ENCODE measurements at regions not wholly inside any gene's neighbourhood (a gene's known extent, or its start where the extent isn't known, plus 50 kb on each side); places are given as distances from the start of the nearest gene placed in this dataset.

GRCh38 chr4:115945026-115945425 lies 831.6 kb upstream of the NDST4 start:
- no peak for DNase-seq

GRCh38 chr4:115944146-115944905 lies 830.9 kb upstream of the NDST4 start:
- DNase-seq = no peak

- no peak for DNase-seq
These were observed 825.5 kb upstream of the NDST4 start for GRCh38 chr4:115938764-115939443.

GRCh38 chr4:115929373-115929772 lies 816.0 kb upstream of the NDST4 start:
- DNase-seq = no peak

- DNase-seq = no peak
These were observed 814.0 kb upstream of the NDST4 start for GRCh38 chr4:115927382-115927781.

GRCh38 chr4:115923152-115923551 lies 809.7 kb upstream of the NDST4 start:
- no peak for DNase-seq

GRCh38 chr4:115920637-115921036 lies 807.2 kb upstream of the NDST4 start:
- no peak for DNase-seq

GRCh38 chr4:115918149-115918548 lies 804.7 kb upstream of the NDST4 start:
- DNase-seq = no peak

GRCh38 chr4:115906428-115906827 lies 793.0 kb upstream of the NDST4 start:
- DNase-seq = no peak

GRCh38 chr4:115883847-115884246 lies 770.4 kb upstream of the NDST4 start:
- no peak for DNase-seq

- DNase-seq = no peak
These were observed 769.8 kb upstream of the NDST4 start for GRCh38 chr4:115883231-115883630.

- no peak for DNase-seq
These were observed 759.6 kb upstream of the NDST4 start for GRCh38 chr4:115873048-115873447.

GRCh38 chr4:115871596-115871995 lies 758.2 kb upstream of the NDST4 start:
- DNase-seq = no peak

- DNase-seq = no peak
These were observed 753.0 kb upstream of the NDST4 start for GRCh38 chr4:115866364-115866896.

- no peak for DNase-seq
These were observed 752.3 kb upstream of the NDST4 start for GRCh38 chr4:115865736-115866135.

- no peak for DNase-seq
These were observed 739.3 kb upstream of the NDST4 start for GRCh38 chr4:115852767-115853091.

- peak in 15 of 56 donors; percentile 0 to 48 (median 4) for DNase-seq
These were observed 738.7 kb upstream of the NDST4 start for GRCh38 chr4:115851918-115852766.

- no peak for DNase-seq
These were observed 737.5 kb upstream of the NDST4 start for GRCh38 chr4:115850799-115851509.

- DNase-seq = no peak
These were observed 730.8 kb upstream of the NDST4 start for GRCh38 chr4:115844180-115844579.

- no peak for DNase-seq
These were observed 728.5 kb upstream of the NDST4 start for GRCh38 chr4:115841871-115842270.

- no peak for DNase-seq
These were observed 721.0 kb upstream of the NDST4 start for GRCh38 chr4:115834441-115834840.
